Forelimb muscle (tissue), 1 donor: ENCODE measurements at regions not wholly inside any gene's neighbourhood (a gene's known extent, or its start where the extent isn't known, plus 50 kb on each side); places are given as distances from the start of the nearest gene placed in this dataset.
"Not testable (repeated sequence)": the region's sequence is repeated elsewhere in the genome, so short reads cannot be mapped to it uniquely, and the experiment has no call there.

Experiments
- DNase-seq: peaks from one replicate; pipeline ENCODE4 v3.0.0-alpha.2; 2013; ENCODE audit warnings: low read depth

DNA sequence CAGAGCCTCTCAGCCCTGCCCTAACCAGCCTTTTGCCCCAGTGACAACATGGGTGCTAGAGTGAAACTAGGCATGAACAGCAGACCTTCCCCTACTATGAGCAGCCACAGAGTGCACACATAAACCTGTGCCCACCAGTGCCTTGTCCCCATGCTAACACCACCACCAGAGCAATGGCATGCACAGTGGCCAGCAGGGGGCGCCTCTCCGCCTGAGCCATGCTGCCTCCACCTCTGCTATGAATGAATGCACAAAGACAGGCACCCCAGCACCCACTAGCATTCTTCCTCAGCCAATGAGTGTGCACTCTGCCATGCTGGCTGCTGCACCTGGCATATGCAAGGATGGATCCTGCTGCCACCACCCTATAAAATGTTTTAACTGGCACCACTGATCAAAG is 286.9 kb upstream of the FGF16 start:
- DNase-seq = no peak

GRCh38 chrX:77162777-77163176 is 284.4 kb upstream of the FGF16 start:
- DNase-seq = no peak

DNA sequence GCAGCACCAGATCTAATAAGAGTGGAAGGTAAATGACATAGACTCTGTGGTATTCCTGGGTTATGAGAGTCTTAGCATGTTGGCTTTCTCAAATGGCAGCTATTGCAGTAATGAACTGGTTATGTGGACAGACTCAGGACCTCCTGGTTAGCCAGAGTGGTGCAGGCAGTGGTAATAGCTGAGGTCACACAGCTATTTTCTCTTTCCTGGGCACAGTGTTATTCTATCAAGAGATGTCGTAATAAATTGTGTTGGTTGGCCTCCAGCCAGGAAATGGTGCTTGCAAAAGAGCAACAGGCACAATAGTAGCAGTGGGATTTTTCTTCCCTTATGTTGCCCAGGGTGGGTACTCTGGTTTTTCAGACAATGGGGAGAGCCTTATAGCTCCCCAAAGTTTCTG is 279.2 kb upstream of the FGF16 start:
- DNase-seq = no peak

DNA sequence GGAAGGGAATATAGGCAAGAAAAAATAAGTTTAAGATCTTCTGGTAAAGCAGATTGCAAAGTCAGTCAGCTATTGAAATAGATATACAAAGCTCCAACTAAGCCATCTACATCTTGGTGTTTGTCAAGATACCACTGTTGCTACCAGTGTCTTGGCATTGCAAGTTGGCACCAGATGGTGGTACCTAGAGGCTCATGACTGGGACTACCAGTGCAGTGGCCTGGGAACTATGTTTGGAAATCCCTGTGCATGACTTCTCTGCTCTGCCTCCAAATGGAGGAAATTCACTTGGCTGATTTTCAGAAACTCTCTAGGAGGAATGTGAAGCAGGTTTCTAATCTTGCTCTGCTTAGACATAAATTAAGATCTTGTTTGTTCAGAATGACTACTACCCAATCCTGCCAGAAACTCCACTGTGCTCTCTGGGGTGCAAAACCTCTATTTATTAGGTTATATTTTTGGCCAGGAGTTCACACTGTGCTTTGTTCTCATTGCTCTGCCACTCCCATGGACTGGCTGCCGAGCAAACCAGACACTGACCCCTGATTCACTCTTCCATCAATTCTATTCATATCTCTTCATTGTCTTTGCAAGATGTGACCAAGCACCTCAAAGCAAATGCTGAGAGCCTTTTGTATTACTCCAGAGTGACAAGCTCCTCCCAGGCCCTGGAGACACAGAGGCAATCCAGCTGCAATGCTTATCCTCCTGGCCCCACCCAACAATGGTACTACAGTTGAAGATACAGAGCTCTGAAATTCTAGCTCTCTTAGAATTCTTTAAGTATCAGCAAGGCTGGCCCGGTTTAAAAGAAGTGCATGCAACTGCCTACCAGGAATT is 272.3 kb upstream of the FGF16 start:
- no peak for DNase-seq

DNA sequence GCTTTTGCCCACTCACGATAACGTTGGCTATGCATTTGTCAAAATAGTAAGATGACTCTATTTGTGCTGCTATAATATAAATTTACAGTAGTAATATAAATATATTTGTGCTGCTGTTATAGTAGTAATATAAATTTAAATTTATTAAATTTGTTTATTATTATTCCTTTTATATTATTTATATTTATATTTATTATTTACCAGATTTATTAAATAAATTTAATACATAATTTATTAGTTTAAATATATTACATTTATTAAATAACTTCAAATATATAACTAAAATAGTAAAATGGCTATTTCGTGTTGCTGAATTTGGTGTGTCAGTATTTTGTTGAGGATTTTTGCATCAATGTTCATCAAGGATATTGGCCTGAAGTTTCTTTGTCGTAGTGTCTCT is 246.5 kb upstream of the FGF16 start:
- DNase-seq = no peak

- DNase-seq = no peak
Observed at GRCh38 chrX:77223046-77223445, 224.1 kb upstream of the FGF16 start.

- DNase-seq = no peak
Observed at GRCh38 chrX:77264490-77264889, 182.7 kb upstream of the FGF16 start.

GRCh38 chrX:77275392-77275791 is 171.8 kb upstream of the FGF16 start:
- no peak for DNase-seq

DNA sequence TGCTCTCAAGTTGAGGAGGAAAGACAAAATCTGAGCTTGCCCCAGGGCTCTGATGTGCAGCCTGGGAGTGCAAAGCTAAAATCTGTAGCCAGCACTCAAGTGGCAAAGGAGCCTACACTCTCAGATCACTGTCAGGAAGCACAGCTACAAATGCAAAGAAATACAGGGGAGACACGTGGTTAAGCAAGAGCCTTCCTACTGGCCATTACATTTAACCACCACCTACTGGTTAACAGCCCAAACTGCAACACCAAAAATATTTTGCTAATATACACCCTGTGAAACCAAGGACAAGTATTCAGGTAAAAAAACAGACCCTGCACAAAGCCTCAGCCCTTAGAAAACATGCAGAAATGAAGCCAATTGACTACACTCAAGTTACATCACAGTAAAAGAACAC is 170.4 kb upstream of the FGF16 start:
- no peak for DNase-seq

DNA sequence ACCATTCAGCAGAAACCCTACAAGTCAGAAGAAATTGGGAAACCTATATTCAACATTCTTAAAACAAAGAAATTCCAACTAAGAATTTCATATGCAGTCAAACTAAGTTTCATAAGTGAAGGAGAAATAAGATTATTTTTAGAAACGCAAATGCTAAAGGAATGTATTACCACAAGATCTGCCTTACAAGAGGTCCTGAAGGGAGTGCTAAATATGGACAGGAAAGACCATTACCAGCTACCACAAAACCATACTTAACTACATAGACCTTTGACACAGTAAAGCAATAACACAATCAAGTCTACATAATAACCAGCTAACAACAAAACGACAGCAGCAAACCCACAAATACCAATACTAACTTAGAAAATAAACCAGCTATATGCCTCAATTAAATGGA is 169.3 kb upstream of the FGF16 start:
- no peak for DNase-seq

- DNase-seq = not testable (repeated sequence)
Observed at GRCh38 chrX:77279373-77279772, 167.8 kb upstream of the FGF16 start.

DNA sequence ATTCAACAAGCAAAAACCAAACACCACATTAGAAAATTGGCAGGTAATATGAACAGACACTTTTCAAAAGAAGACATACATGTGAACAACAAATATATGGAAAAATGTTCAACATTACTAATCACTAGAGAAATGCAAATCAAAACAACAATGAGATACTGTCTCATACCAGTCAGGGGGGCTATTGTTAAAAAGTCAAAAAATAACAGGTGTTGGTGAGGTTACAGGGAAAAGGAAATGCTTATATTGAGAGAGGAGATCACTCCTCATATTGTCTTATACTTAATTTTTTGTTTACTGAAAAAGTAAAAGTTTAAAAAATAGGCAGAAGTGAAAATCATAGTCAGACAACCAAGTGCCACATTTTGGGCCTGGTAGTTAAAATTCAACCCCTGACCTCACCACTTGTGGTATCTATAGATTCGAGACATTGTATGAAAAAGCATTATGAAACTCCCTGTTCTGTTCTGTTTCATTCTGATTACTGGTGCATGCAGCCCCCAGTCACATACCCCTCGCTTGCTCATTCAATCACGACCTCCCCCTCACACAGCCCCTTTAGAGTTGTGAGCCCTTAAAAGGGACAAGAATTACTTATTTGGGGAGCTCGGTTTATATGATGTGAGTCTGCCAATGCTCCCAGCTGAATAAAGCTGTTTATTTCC is 153.7 kb upstream of the FGF16 start:
- DNase-seq = no peak

DNA sequence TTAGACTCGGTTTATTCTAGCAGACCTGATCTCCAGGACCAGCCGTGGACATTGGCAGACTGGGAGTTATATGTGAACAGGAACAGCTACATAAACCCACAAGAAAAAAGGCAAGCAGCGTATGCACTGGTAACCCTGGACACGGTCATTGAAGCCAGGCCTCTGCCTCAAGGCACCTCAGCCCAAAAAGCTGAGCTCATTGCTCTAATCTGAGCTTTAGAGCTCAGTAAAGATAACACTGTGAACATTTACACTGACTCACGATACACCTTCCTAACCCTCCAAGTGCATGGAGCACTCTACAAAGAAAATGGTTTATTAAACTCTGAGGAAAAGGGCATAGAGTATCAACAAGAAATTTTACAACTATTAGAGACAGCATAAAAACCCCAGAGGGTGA is 148.9 kb upstream of the FGF16 start:
- no peak for DNase-seq

GRCh38 chrX:77298790-77299189 is 148.4 kb upstream of the FGF16 start:
- no peak for DNase-seq

GRCh38 chrX:77299549-77299948 is 147.6 kb upstream of the FGF16 start:
- no peak for DNase-seq

DNA sequence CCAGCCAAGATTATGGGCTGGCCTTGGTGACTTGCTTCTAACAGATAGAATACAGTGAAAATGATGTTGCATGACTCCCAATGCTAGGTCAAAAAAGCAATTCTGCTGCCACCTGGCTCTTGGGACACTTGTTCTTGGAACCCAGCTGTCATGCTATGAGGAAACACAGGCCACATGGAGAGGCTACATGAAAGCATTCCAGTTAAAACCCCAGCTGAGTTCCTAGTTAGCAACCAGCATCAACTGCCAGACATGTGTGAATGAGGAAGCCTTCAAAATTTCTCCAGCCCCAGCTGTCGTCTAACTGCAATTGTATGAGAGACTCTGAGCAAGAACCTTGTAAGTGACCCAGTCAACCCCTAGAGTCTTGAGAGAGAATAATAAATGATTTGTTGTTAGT is 105.2 kb upstream of the FGF16 start:
- DNase-seq = peak; percentile 17

GRCh38 chrX:77346859-77347258 is 100.3 kb upstream of the FGF16 start:
- no peak for DNase-seq

DNA sequence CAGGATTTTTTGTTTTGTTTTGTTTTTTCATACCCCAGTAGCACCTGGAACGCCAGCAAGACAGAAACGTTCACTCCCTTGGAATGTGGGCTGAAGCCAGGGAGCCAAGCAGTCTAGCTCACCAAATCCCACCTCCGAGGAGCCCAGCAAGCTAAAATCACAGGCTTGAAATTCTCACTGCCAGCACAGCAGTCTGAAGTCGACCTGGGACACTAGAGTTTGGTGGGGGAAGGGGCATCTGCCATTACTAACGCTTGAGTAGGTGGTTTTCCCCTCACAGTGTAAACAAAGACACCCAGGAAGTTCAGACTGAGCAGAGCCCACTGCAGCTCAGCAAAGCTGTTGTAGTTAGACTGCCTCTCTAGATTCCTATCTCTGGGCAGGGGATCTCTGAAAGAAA is 99.6 kb upstream of the FGF16 start:
- DNase-seq = no peak

DNA sequence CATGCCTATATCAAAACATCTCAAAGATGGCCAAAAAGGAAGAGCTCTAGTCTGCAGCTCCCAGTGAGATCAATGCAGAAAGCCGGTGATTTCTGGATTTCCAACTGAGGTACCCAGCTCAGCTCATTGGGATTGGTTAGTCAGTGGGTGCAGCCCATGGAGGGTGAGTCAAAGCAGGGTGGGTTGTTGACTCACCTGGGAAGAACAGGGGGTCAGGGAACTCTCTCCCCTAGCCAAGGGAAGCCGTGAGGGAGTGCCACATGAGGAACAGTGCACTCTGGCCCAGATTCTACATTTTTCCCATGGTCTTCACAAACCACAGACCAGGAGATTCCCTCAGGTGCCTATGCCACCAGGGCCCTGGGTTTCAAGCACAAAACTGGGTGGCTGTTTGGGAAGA is 57.3 kb upstream of the FGF16 start:
- DNase-seq = no peak

GRCh38 chrX:77390365-77390764 is 56.8 kb upstream of the FGF16 start:
- not testable (repeated sequence) for DNase-seq

- no peak for DNase-seq
Observed at GRCh38 chrX:77396781-77397180, 50.4 kb upstream of the FGF16 start.
